ENCODE measurements at regions not wholly inside any gene's neighbourhood (a gene's known extent, or its start where the extent isn't known, plus 50 kb on each side); places are given as distances from the start of the nearest gene placed in this dataset.
"Not testable (repeated sequence)": the region's sequence is repeated elsewhere in the genome, so short reads cannot be mapped to it uniquely, and the experiment has no call there.

DNA sequence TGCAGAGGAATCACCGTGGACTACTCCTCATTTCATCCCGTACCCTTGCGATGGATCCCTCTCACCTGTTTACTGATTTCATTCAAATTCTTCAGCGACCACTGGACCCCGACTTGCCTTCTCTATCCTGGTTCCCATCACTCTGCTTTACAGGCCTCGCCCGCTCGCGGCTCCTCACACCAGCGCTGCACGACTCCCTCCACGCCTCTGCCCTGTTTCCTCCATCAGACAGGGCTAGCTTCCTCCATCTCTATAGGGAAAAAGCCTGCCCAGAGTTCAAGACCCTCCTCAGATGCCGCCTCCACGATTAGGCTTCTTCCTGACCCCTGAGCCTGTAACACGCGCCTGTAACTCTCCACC is 2926.5 kb upstream of the OR11H1 start:
- not testable (repeated sequence) for TF ChIP-seq CTCF, POLR2A (IDR thresholded peaks at IDR 0.05)

Data from uterus (tissue), 2 donors.